HTR-8/SVneo (cell line): ENCODE measurements at regions not wholly inside any gene's neighbourhood (a gene's known extent, or its start where the extent isn't known, plus 50 kb on each side); places are given as distances from the start of the nearest gene placed in this dataset.

ENCODE experiments used
- DNase-seq: peaks from one replicate; pipeline ENCODE4 v3.0.0; 2011; ENCODE audit warnings: low spot score, mixed read lengths; ENCODE audit not compliant: insufficient read length
- FAIRE-seq: peaks from 2 replicates; lab custom pipeline; 2011; peaks lifted over from hg19 to GRCh38; lab: Jason Lieb, UNC

GRCh38 chr4:138964716-138965426, 50.7 kb upstream of the NOCT start:
- FAIRE-seq (no peak), DNase-seq (no peak)

- DNase-seq = no peak
- FAIRE-seq = no peak
Measured at GRCh38 chr4:138963412-138963811, 52.2 kb upstream of the NOCT start.

- FAIRE-seq (no peak), DNase-seq (no peak)
Measured at GRCh38 chr4:138961664-138962063, 53.9 kb upstream of the NOCT start.

GRCh38 chr4:138961129-138961528, 54.5 kb upstream of the NOCT start:
- FAIRE-seq = no peak
- DNase-seq = no peak

- DNase-seq (no peak), FAIRE-seq (no peak)
Measured at GRCh38 chr4:138960175-138960710, 55.3 kb upstream of the NOCT start.

- DNase-seq (no peak), FAIRE-seq (no peak)
Measured at GRCh38 chr4:138959097-138959815, 56.3 kb upstream of the NOCT start.

- FAIRE-seq = no peak
Measured at GRCh38 chr4:138958519-138958918, 57.1 kb upstream of the NOCT start.

GRCh38 chr4:138957302-138957701, 58.3 kb upstream of the NOCT start:
- no peak for FAIRE-seq
- no peak for DNase-seq

More at GRCh38 chr4:138958519-138958918, 57.1 kb upstream of the NOCT start:
- DNase-seq = no peak

- DNase-seq (no peak), FAIRE-seq (no peak)
Measured at GRCh38 chr4:138954428-138954827, 61.2 kb upstream of the NOCT start.

- peak; percentile 53 for DNase-seq
- FAIRE-seq = peak; percentile 9
Measured at GRCh38 chr4:138953961-138954371, 61.6 kb upstream of the NOCT start.

- DNase-seq (no peak), FAIRE-seq (no peak)
Measured at GRCh38 chr4:138952411-138952810, 63.2 kb upstream of the NOCT start.

GRCh38 chr4:138951764-138952163, 63.8 kb upstream of the NOCT start:
- no peak for FAIRE-seq

GRCh38 chr4:138949866-138950265, 65.7 kb upstream of the NOCT start:
- FAIRE-seq = no peak
- DNase-seq = no peak

More at GRCh38 chr4:138951764-138952163, 63.8 kb upstream of the NOCT start:
- no peak for DNase-seq

- FAIRE-seq (peak; percentile 4), DNase-seq (no peak)
Measured at GRCh38 chr4:138948918-138949317, 66.7 kb upstream of the NOCT start.

- FAIRE-seq = no peak
- DNase-seq = no peak
Measured at GRCh38 chr4:138946306-138946705, 69.3 kb upstream of the NOCT start.

- DNase-seq (no peak), FAIRE-seq (no peak)
Measured at GRCh38 chr4:138945840-138946239, 69.7 kb upstream of the NOCT start.

GRCh38 chr4:138945401-138945800, 70.2 kb upstream of the NOCT start:
- FAIRE-seq = no peak
- DNase-seq = no peak

GRCh38 chr4:138943893-138944292, 71.7 kb upstream of the NOCT start:
- FAIRE-seq (no peak), DNase-seq (no peak)

- no peak for FAIRE-seq
- no peak for DNase-seq
Measured at GRCh38 chr4:138941037-138941436, 74.5 kb upstream of the NOCT start.

GRCh38 chr4:138939960-138940359, 75.6 kb upstream of the NOCT start:
- DNase-seq (no peak), FAIRE-seq (no peak)

- no peak for FAIRE-seq
- peak; percentile 54 for DNase-seq
Measured at GRCh38 chr4:138938366-138938690, 77.3 kb upstream of the NOCT start.
